Superior temporal gyrus (tissue), 1 donor: ENCODE measurements at regions not wholly inside any gene's neighbourhood (a gene's known extent, or its start where the extent isn't known, plus 50 kb on each side); places are given as distances from the start of the nearest gene placed in this dataset.
"Not testable (repeated sequence)": the region's sequence is repeated elsewhere in the genome, so short reads cannot be mapped to it uniquely, and the experiment has no call there.

Source experiments
- DNase-seq: peaks from one replicate; pipeline ENCODE4 v3.0.0-alpha.2; 2016; ENCODE audit errors: extremely low spot score

DNA sequence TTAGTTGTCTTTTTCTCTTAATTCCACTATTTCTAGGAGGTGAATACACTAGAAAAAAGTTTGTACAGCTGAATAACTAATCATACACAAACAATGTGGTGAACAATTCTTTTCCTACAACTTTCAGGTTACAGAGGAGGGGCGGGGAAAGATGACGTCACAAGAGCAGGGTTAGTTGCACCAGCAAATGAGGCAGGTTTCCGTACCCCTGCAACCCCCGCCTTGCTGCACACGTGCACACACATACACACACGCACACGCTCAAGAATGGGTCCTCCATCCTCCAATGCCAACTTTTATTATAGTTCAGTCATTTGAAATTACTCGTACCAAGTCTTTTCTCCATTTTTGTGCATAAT lies 122.8 kb downstream of the ARL4C start:
- no peak for DNase-seq

DNA sequence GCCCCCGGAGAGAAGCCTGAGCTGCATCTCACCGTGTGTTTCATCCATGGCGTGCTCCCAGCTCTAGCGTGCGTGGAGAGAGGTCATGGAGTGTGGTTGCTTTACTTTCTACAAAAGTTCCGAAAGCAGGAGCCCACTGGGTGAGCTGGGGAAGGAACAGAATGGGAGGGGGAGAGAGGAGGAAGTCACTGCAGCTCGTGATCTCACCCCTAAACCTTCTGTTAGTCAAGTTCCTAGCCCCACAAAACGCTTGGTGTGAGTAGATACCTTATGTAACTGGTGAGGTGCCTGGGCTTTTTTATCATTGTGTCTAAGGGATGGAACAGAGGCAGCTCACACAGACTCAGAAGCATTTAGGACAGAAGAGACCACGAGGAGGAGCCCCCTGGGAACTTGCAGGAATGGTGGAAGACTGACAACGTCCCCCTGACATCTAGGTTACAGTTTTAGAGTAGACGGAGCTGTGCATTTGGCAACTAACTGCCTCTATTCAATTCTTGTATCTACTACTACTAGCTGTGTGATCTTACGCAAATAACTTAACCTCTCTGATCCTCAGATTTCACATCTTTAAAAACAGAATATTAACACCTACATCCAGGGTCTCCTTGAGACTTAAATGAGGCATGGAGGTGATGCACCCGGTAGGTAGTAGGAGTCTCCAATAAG lies 123.3 kb downstream of the ARL4C start:
- no peak for DNase-seq

DNA sequence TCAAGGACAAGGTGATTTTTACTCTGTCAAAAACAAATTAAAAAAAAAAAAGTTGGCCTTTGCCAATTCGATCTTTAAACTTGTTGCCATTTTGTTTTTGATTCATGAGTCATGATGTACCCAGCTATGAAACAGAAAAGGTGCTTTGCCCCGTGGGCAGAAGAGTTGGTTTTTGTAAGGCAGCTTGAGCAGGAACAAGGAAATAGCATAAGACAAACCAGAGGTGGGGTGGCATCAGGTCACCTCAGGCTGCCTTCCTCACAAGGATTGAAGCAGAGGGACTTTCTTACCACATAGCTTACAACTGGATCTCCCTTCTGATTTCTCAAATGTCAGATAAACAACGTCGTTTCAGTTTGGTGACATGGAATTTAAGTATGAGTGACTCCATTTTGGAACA lies 123.8 kb downstream of the ARL4C start:
- no peak for DNase-seq

DNA sequence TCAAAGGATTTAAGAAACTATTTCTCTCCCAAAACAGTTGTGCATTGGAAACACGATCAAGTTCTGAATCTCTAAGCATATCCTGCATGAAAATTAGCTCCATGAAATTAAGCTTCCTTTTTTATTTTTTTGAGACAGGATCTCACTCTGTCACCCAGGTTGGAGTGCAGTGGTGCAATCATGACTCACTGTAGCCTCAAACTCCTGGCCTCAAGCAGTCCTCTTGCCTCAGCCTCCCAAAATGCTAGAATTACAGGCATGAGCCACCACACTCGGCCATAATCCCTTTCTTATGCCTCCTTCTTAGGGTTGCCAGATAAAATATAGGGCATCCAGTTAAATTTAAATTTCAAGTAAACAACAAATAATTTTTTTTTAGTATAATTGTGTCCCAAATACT lies 124.4 kb downstream of the ARL4C start:
- no peak for DNase-seq

DNA sequence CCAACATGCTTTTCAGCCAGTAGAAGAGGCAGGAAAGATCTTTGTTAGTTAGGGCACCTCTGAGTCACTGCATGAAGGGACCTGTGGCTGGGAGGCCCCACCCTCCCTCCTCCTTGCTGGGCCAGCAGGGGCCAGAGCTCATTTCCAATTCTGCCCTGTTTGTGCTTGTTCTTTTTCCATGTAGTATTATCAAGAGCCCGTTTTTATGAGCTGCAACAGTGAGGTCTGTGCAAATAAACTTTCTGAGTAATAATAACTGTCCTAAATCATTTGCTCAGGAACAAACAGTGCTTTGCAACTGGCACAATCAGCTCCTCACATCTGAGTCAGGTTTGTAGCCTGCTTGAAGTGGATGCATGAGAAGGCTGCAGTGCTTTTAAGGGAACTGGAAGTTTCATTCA lies 128.0 kb downstream of the ARL4C start:
- DNase-seq: no peak

DNA sequence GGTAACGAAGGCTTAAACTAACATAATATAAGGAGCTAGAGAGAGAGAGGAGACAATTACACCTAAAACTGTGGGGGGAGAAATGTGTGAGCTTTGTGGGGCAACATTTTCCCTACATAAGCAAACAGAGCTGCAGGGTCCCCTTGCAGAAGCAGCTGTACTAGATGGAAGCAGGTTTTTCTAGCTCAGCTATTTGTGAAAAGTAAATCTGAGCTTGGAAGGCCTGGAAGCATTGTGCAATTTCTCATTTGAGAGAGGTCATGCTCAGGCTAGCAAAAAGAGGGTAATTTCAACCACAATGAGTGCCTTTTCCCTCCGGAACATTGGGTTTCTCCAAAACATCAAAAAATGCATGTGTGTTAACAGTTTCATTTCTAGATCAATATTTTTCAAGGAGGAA lies 130.0 kb downstream of the ARL4C start:
- DNase-seq: peak; percentile 18

DNA sequence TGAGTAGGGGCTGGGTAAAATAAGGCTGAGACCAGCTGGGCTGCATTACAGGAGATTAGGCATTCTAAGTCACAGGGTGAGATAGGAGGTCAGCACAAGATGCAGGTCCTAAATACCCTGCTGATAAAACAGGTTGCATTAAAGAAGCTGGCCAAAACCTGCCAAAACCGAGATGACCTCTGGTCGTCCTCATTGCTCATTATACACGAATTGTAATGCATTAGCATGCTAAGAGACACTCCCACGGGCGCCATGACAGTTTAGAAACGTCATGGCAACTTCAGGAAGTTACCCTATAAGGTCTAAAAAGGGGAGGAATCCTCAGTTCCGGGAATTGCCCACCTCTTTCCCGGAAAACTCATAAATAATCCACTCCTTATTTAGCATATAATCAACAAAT lies 132.2 kb downstream of the ARL4C start:
- no peak for DNase-seq

DNA sequence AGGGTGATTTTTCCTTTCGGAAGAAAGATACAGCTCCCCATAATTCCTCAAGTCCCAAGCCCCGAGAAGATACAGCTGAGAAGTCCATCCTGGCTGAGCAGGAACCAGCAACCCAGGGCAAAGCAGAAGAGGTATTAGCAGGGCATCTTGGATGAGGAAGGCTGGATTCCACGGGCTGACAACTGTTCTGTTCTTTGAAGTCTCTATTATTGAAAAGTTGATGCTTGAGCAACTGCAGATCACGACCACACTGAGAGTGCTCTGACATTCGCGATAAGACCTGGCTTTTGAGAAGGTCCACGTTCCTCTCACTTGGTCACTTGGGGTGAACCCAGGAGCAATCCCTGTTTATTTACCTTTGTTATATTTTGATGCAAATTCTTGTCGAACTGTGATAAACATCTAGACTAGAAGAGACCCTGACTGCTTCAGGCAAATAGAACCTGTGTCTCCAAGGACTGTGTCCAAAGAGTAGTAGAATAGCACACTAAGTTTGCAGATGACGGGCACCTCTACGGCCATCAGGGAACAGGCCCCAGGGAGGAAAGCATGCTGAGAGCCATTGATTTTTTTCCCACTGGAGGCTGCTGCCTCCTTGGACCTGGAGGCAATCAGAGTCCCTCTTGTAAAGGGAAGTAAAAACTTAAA lies 133.1 kb downstream of the ARL4C start:
- no peak for DNase-seq

DNA sequence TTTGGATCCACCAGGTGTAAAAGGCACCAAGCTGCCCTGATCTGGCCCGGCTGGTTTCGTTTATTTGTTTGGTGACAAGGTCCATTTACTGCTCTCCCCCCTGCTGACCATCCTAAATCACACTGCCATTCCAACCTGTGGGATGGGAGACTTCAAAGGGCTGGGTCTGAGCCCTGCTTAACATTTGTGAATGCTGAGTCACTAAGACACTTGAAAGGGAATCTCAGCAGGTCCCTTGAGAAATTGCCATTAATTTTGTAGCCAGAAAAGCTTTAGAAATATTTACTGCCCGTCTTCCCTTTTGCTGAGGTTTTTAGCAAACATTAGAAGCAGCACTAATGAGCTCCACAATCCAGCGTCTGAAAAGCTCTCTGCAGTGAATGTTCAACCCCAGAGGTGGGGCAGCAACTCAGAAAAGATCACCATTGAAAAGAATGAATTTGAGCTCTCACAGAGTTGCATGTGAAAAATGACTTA lies 133.8 kb downstream of the ARL4C start:
- DNase-seq: peak; percentile 13

DNA sequence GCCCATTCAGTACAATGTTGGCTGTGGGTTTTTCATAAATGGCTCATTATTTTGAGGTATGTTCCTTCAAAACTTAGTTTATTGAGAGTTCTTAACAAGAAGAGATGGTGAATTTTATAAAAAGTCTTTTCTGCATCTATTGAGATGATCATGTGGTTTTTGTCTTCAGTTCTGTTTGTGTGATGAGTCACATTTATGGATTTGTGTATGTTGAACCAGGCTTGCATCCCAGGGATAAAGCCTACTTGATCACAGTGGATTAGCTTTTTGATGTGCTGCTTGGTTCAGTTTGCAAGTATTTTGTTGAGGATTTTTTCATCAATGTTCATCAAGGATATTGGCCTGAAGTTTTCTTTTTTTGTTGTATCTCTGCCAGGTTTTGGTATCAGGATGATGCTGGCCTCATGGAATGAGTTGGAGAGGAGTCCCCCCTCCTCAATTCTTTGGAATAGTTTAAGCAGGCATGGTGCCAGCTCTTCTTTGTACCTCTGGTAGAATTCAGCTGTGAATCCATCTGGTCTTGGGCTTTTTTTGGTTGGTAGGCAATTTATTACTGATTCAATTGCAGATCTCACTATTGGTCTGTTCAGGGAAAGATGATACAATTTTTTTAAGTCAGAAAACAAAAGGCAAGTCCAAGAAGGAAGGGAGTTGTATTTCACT lies 136.4 kb downstream of the ARL4C start:
- DNase-seq: not testable (repeated sequence)

DNA sequence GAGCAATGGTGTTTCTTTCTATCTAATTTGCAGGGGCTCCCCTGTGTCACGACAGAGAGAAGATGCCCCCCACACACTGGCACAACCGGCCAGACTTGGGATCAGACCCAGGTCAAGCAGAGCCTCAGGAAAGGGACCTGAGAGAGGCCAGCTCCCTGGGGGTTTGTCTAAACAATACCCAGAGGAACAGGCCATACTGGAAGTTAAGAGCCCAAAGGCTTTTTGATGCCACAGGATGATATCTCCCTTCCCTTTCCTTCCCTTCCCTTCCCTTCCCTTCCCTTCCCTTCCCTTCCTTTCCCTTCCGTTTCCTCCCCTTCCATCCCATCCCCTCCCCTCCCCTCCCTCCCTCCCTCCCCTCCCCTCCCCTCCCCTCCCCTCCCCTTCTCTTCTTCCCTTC lies 139.2 kb downstream of the ARL4C start:
- no peak for DNase-seq

DNA sequence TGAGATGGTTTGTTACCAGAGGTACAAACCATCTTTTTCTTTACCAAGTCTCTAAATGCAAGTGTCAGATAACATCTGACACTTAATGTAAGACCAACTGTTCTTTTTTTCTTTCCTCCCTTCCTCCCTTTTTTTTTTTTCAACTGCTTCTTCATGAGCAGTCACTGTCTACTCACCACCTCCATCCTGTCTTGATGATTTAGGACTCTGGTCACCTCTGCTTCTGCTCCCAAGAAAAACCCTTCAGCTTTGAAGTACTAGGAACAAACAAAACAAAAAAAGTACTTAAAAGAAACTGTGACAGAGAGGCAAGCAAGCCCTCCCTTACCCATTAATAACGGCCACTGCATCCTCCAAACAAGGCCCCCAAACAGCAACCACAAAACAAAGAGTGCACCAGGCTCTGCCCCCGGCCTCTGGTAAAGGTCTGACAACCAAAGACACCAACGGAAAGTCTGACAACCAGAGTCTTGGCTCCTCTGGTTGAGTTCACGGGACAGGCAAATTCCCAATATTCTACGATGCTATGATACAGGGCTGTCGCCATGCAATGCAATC lies 141.0 kb downstream of the ARL4C start:
- no peak for DNase-seq

DNA sequence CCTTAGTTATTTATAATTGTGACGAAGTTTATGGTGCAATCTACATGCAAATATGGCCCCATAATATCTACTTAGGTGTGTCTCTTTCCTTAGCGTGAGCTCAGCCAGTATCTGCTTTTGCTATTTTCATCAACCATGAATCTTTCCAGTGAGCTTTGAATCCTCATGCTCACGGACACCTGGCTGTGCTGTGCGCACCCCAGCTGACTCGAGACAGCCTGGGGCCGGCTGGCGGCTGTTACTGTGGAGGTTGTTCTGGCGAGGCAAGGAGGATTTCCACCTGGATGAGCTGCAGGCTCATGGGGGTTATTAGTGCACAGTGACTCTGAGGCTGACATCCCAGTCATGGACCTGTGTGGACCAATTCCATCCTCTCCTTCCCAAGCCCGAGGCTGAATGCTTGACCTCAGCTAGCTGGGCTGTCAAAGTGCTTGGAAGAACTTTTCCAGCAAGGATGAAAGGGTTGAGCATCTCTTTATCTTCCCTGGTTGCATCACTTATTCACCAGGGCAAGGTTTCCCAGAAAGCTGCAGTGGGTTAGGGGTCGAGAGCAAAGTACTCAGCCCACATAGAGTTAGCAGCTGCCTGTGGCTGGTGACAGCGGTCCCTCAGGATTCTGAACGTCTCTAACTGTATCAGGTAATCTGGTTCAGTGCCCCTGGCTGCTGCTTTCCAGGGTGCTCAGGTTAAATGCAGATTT lies 141.7 kb downstream of the ARL4C start:
- no peak for DNase-seq

DNA sequence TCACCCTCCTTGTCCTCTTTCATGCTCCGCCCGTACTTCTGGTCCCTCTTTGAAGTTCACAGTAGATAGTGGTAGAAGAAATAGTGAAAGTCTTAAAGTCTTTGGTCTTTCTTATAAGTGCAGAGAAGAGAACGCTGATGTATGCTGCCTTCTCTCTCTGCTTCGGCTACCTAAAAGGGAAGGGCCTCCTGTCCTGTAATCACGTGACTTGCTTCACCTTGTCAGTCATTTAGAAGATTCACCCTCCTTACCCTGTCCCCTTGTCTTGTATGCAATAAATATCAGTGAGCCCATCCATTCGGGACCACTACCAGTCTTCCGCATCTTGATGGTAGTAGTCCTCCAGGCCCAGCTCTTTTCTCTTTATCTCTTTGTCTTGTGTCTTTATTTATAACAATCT lies 144.6 kb downstream of the ARL4C start:
- DNase-seq: no peak

DNA sequence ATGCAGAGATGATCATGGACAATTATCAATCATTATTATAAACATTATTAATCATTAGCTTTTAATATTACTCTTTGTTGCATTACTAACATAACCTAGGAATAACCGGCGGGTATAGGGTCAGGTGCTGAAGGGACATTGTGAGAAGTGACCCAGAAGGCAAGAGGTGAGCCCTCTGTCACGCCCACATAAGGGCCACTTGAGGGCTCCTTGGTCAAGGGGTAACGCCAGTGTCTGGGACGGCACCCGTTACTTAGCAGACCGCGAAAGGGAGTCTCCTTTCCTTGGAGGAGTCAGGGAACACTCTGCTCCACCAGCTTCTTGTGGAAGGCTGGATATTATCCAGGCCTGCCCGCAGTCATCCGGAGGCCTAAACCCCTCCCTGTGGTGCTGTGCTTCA lies 145.0 kb downstream of the ARL4C start:
- not testable (repeated sequence) for DNase-seq

DNA sequence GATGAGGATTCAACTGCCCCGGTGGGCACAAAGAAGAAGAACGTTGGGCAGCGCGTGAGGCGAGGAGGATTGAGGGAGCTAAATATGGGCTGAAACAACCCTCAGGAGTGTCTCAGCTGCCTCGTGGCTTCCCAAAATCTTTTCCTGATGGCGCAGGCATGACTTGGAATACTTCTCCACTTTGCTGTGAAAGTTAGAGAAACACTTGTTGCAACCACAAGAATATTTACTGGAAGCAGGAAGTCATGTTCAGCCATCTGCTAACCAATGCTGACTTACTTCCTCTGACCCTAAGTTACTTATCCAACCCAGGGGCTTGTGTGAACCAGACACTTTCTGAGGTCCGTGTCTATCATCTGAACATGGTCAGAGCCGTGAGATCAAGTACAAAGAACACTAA lies 148.8 kb downstream of the ARL4C start:
- no peak for DNase-seq

DNA sequence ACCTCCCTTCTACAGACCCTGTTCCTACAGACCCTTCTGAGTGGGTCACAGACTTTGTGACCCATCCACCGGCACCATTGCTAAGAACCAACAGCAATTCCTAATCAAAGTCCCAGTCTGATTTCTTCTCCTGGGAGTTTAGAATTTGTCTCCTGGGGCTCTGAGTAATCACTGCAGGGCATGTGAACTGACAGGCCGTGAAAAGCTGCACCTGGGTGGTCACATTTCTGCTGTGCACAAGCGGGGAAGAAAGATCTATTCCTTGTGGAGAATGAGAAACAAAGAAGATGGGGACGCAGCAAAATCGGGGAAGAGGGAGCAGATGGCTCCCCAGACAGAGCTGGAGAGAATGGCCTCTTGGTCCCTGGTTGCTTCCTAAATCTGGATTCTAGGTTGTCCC lies 151.0 kb downstream of the ARL4C start:
- DNase-seq: no peak

DNA sequence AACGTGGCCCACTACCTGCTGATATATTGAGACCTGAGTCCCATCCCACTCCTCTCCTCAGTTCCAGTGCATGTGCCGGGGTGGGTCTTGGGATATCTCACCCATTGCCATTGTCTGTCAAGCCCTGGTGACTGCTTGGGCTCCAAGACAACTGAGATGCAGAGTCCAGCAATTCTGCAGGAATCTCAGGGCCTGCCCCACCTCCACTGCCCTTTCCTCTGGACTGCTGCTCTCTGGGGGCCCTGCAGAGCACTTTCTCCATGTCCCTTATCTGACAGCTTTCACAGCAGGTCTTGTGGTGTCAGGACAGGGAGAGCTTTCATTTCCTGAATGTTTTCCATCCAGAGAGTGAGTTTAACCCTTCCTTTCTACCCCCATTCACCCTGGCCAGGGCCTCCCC lies 152.9 kb downstream of the ARL4C start:
- no peak for DNase-seq

DNA sequence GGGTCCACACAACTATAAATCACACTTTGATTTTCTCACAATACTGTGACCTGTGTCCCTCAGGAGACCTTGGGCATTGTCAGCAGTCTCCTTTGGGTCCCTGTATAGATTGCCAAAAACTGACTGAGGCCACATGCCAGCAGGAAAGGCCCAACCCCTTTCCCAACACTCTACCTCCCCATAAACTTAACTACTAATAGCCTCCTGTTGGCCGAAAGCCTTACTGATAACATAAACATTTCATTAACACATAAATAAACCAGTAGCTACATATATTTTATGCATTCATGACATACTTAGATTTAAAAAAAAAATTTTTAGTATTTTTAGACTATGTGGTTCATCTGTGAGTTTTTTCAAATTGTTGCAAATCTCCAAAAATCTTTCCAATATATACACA lies 153.5 kb downstream of the ARL4C start:
- DNase-seq: no peak

DNA sequence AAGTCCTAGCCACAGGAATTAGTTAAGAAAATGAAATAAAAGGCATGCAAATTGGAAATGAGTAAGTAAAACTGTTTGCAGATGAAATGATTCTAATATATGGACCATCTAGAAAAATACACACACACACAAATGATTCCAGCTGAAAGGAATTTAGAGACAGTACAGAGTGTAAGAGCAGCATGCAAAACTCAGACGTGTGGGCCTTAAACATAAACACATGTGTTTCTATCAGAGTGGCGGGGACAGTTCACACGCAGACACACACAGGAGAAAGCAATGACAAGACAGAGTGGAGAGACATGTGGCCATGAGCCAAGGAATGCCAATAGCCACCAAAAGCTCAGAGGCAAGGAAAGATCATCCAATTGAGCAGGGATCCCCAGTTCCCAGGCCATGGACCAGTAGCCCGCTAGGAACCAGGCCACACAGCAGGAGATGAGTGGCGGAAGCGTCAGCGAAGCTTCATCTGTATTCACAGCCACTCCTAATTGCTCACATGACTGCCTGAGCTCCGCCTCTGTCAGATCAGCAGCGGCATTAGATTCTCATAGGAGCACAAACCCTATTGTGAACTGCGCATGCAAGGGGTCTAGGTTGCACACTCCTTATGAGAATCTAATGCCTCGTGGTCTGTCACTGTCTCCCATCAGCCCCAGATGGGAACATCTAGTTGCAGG lies 155.4 kb downstream of the ARL4C start:
- no peak for DNase-seq

DNA sequence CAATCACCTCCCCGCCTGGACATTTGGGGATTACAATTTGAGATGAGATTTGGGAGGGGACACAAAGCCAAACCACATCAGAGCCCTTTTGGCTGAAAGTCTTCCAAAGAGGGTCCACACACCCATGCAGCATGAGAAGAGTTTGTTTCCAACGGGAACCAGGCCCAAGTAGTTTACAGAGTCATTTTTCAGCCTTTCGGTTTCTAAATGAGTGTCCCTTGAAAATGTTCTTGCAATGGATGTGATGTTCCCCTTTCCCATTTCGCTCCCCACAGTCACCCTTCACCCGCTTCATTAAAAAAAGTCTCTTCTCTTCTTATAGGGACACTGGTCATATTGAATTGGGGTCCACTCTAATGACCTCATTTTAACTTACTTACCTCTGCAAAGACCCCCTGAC lies 157.4 kb downstream of the ARL4C start:
- no peak for DNase-seq

DNA sequence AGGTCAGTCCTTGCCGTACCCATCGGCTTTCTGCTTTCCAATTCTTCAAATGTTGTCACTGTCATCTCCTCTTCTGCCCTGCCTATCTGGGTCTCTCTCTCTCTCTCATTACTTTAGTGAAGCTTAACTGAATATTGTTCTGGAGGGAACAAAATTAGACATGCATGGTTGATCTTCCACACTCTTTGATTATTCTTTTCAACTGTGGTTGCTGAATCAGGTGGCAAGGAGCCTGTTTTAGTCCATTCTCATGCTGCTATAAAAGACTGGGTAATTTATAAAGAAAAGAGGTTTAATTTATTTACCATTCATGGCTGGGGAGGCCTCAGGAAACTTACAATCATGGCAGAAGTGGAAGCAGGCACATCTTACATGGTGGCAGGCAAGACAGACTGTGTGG lies 157.9 kb downstream of the ARL4C start:
- DNase-seq: no peak
